ENCODE measurements at regions not wholly inside any gene's neighbourhood (a gene's known extent, or its start where the extent isn't known, plus 50 kb on each side); places are given as distances from the start of the nearest gene placed in this dataset.

- no peaks in the 10 kb centered on the region for H3K27me3 ChIP-seq (ENCODE audit: insufficient read depth, low read length)
- no peaks in the 10 kb centered on the region for H3K9me3 ChIP-seq (ENCODE audit: low read depth, low read length)
- no peaks in the 10 kb centered on the region for H3K4me1 ChIP-seq (ENCODE audit: insufficient read depth, low read length)
- H3K4me3 ChIP-seq (ENCODE audit: low read length) = no peak overlapping the region
These were observed 775.1 kb downstream of the BRD1 start for GRCh38 chr22:49052560-49052959.

- no peaks in the 10 kb centered on the region for H3K27me3 ChIP-seq (ENCODE audit: insufficient read depth, low read length)
- H3K4me3 ChIP-seq (ENCODE audit: low read length) = no peak overlapping the region
- H3K9me3 ChIP-seq (ENCODE audit: low read depth, low read length) = no peaks in the 10 kb centered on the region
- no peaks in the 10 kb centered on the region for H3K4me1 ChIP-seq (ENCODE audit: insufficient read depth, low read length)
These were observed 775.6 kb downstream of the BRD1 start for GRCh38 chr22:49052023-49052538.

- H3K4me3 ChIP-seq (ENCODE audit: low read length) = no peak overlapping the region
- no peaks in the 10 kb centered on the region for H3K27me3 ChIP-seq (ENCODE audit: insufficient read depth, low read length)
- H3K9me3 ChIP-seq (ENCODE audit: low read depth, low read length) = no peaks in the 10 kb centered on the region
- H3K4me1 ChIP-seq (ENCODE audit: insufficient read depth, low read length) = no peaks in the 10 kb centered on the region
These were observed 776.1 kb downstream of the BRD1 start for GRCh38 chr22:49051491-49052022.

- Histone ChIP-seq H3K27me3 (ENCODE audit: insufficient read depth, low read length) (no peaks in the 10 kb centered on the region), H3K9me3 (ENCODE audit: low read depth, low read length) (no peaks in the 10 kb centered on the region), H3K4me1 (ENCODE audit: insufficient read depth, low read length) (no peaks in the 10 kb centered on the region), H3K4me3 (ENCODE audit: low read length) (no peak overlapping the region)
These were observed 778.0 kb downstream of the BRD1 start for GRCh38 chr22:49049691-49050090.

GRCh38 chr22:49048591-49048990 is 779.1 kb downstream of the BRD1 start:
- no peaks in the 10 kb centered on the region for H3K9me3 ChIP-seq (ENCODE audit: low read depth, low read length)
- H3K27me3 ChIP-seq (ENCODE audit: insufficient read depth, low read length) = no peaks in the 10 kb centered on the region
- H3K4me3 ChIP-seq (ENCODE audit: low read length) = no peak overlapping the region
- H3K4me1 ChIP-seq (ENCODE audit: insufficient read depth, low read length) = no peaks in the 10 kb centered on the region

- H3K27me3 ChIP-seq (ENCODE audit: insufficient read depth, low read length) = no peaks in the 10 kb centered on the region
- no peaks in the 10 kb centered on the region for H3K9me3 ChIP-seq (ENCODE audit: low read depth, low read length)
- no peak overlapping the region for H3K4me3 ChIP-seq (ENCODE audit: low read length)
- no peaks in the 10 kb centered on the region for H3K4me1 ChIP-seq (ENCODE audit: insufficient read depth, low read length)
These were observed 780.2 kb downstream of the BRD1 start for GRCh38 chr22:49047447-49047846.

GRCh38 chr22:49046546-49047361 is 780.9 kb downstream of the BRD1 start:
- Histone ChIP-seq H3K27me3 (ENCODE audit: insufficient read depth, low read length) (no peaks in the 10 kb centered on the region), H3K9me3 (ENCODE audit: low read depth, low read length) (no peaks in the 10 kb centered on the region), H3K4me3 (ENCODE audit: low read length) (no peak overlapping the region), H3K4me1 (ENCODE audit: insufficient read depth, low read length) (no peaks in the 10 kb centered on the region)

GRCh38 chr22:49046000-49046545 is 781.6 kb downstream of the BRD1 start:
- no peak overlapping the region for H3K4me3 ChIP-seq (ENCODE audit: low read length)
- no peaks in the 10 kb centered on the region for H3K9me3 ChIP-seq (ENCODE audit: low read depth, low read length)
- H3K27me3 ChIP-seq (ENCODE audit: insufficient read depth, low read length) = no peaks in the 10 kb centered on the region
- no peaks in the 10 kb centered on the region for H3K4me1 ChIP-seq (ENCODE audit: insufficient read depth, low read length)

GRCh38 chr22:49045276-49045675 is 782.4 kb downstream of the BRD1 start:
- no peaks in the 10 kb centered on the region for H3K9me3 ChIP-seq (ENCODE audit: low read depth, low read length)
- H3K4me3 ChIP-seq (ENCODE audit: low read length) = no peak overlapping the region
- no peaks in the 10 kb centered on the region for H3K27me3 ChIP-seq (ENCODE audit: insufficient read depth, low read length)
- no peaks in the 10 kb centered on the region for H3K4me1 ChIP-seq (ENCODE audit: insufficient read depth, low read length)

- Histone ChIP-seq H3K4me1 (ENCODE audit: insufficient read depth, low read length) (no peaks in the 10 kb centered on the region), H3K27me3 (ENCODE audit: insufficient read depth, low read length) (no peaks in the 10 kb centered on the region), H3K4me3 (ENCODE audit: low read length) (no peak overlapping the region), H3K9me3 (ENCODE audit: low read depth, low read length) (no peaks in the 10 kb centered on the region)
These were observed 782.9 kb downstream of the BRD1 start for GRCh38 chr22:49044776-49045175.

- no peak overlapping the region for H3K4me3 ChIP-seq (ENCODE audit: low read length)
- no peaks in the 10 kb centered on the region for H3K27me3 ChIP-seq (ENCODE audit: insufficient read depth, low read length)
- no peaks in the 10 kb centered on the region for H3K4me1 ChIP-seq (ENCODE audit: insufficient read depth, low read length)
- H3K9me3 ChIP-seq (ENCODE audit: low read depth, low read length) = no peaks in the 10 kb centered on the region
These were observed 783.6 kb downstream of the BRD1 start for GRCh38 chr22:49044091-49044490.

GRCh38 chr22:49042877-49043859 is 784.5 kb downstream of the BRD1 start:
- H3K27me3 ChIP-seq (ENCODE audit: insufficient read depth, low read length) = no peaks in the 10 kb centered on the region
- H3K4me1 ChIP-seq (ENCODE audit: insufficient read depth, low read length) = no peaks in the 10 kb centered on the region
- no peak overlapping the region for H3K4me3 ChIP-seq (ENCODE audit: low read length)

GRCh38 chr22:49042066-49042465 is 785.6 kb downstream of the BRD1 start:
- H3K4me1 ChIP-seq (ENCODE audit: insufficient read depth, low read length) = no peaks in the 10 kb centered on the region
- H3K27me3 ChIP-seq (ENCODE audit: insufficient read depth, low read length) = no peaks in the 10 kb centered on the region
- H3K4me3 ChIP-seq (ENCODE audit: low read length) = no peak overlapping the region
- H3K9me3 ChIP-seq (ENCODE audit: low read depth, low read length) = no peaks in the 10 kb centered on the region

More at GRCh38 chr22:49042877-49043859, 784.5 kb downstream of the BRD1 start:
- H3K9me3 ChIP-seq (ENCODE audit: low read depth, low read length) = no peaks in the 10 kb centered on the region

- H3K27me3 ChIP-seq (ENCODE audit: insufficient read depth, low read length) = no peaks in the 10 kb centered on the region
- no peaks in the 10 kb centered on the region for H3K9me3 ChIP-seq (ENCODE audit: low read depth, low read length)
- no peaks in the 10 kb centered on the region for H3K4me1 ChIP-seq (ENCODE audit: insufficient read depth, low read length)
- H3K4me3 ChIP-seq (ENCODE audit: low read length) = no peak overlapping the region
These were observed 786.8 kb downstream of the BRD1 start for GRCh38 chr22:49040754-49041467.

Data from mononuclear cell (primary cell).